Osteoblast (primary cell): ENCODE measurements at regions not wholly inside any gene's neighbourhood (a gene's known extent, or its start where the extent isn't known, plus 50 kb on each side); places are given as distances from the start of the nearest gene placed in this dataset.

Source experiments
- DNase-seq: peaks from one replicate; pipeline ENCODE4 v3.0.0; 2011; ENCODE audit warnings: low spot score, mixed read lengths; ENCODE audit not compliant: insufficient read length; ENCODE audit errors: missing footprints
- H2AFZ ChIP-seq: 2 replicates; pipeline ENCODE4 v1.6.0; 2011; ENCODE audit warnings: mild to moderate bottlenecking, low read length
- H3K27ac ChIP-seq: 2 replicates; pipeline ENCODE4 v1.5.1; 2011; ENCODE audit warnings: mild to moderate bottlenecking, low read depth, low read length, moderate library complexity
- H3K27me3 ChIP-seq: 2 replicates; pipeline ENCODE4 v1.6.0; 2012; ENCODE audit warnings: mild to moderate bottlenecking, control low read depth, inconsistent platforms, low read length, moderate library complexity; ENCODE audit not compliant: insufficient read depth
- H3K36me3 ChIP-seq: 2 replicates; pipeline ENCODE4 v1.5.1; 2011; ENCODE audit warnings: mild to moderate bottlenecking, low read length, control low read depth, moderate library complexity; ENCODE audit not compliant: insufficient read depth
- H3K4me1 ChIP-seq: 2 replicates; pipeline ENCODE4 v1.5.1; 2011; ENCODE audit warnings: mild to moderate bottlenecking, low read length, control low read depth, moderate library complexity; ENCODE audit not compliant: insufficient read depth
- H3K4me2 ChIP-seq: 2 replicates; pipeline ENCODE4 v1.6.0; 2011; ENCODE audit warnings: mild to moderate bottlenecking, low read length; ENCODE audit not compliant: insufficient read depth
- H3K4me3 ChIP-seq: fragments of 200-600 bp; sonication (generic); 3 replicates; pipeline ENCODE4 v1.5.1; 2012; ENCODE audit warnings: mild to moderate bottlenecking, low read length, inconsistent platforms; ENCODE audit not compliant: insufficient read depth
- H3K79me2 ChIP-seq: 2 replicates; pipeline ENCODE4 v1.6.0; 2012; ENCODE audit warnings: mild to moderate bottlenecking, low read length, control low read depth, inconsistent platforms; ENCODE audit not compliant: insufficient read depth
- H3K9me3 ChIP-seq: 2 replicates; pipeline ENCODE4 v1.5.1; 2011; ENCODE audit warnings: low read depth, low read length, control low read depth
- H4K20me1 ChIP-seq: 2 replicates; pipeline ENCODE4 v1.6.0; 2012; ENCODE audit warnings: mild to moderate bottlenecking, low read length, control low read depth; ENCODE audit not compliant: insufficient read depth
- CTCF ChIP-seq: IDR thresholded peaks from 2 replicates; pipeline ENCODE4 v1.5.1; 2011; ENCODE audit warnings: mild to moderate bottlenecking, low read depth, low read length, moderate library complexity; ENCODE audit errors: extremely low read depth

GRCh38 chr13:47000165-47000564, 103.3 kb upstream of the HTR2A start:
- Histone ChIP-seq H2AFZ (no peak overlapping the region), H3K4me3 (no peak overlapping the region), H3K27ac (no peak overlapping the region), H4K20me1 (no peaks in the 10 kb centered on the region), H3K4me1 (no peaks in the 10 kb centered on the region), H3K36me3 (no peaks in the 10 kb centered on the region), H3K4me2 (no peak overlapping the region), H3K79me2 (no peaks in the 10 kb centered on the region), H3K27me3 (no peaks in the 10 kb centered on the region), H3K9me3 (no peaks in the 10 kb centered on the region)
- no peak for DNase-seq
- no peak for TF ChIP-seq CTCF

GRCh38 chr13:46996316-46997030, 99.6 kb upstream of the HTR2A start:
- Histone ChIP-seq H3K4me1 (no peaks in the 10 kb centered on the region), H3K36me3 (no peaks in the 10 kb centered on the region), H3K9me3 (no peaks in the 10 kb centered on the region), H3K4me2 (no peak overlapping the region), H2AFZ (no peak overlapping the region), H3K27me3 (no peaks in the 10 kb centered on the region), H3K4me3 (no peak overlapping the region), H3K27ac (no peak overlapping the region), H4K20me1 (no peaks in the 10 kb centered on the region), H3K79me2 (no peaks in the 10 kb centered on the region)
- no peak for DNase-seq
- TF ChIP-seq CTCF: no peak

DNA sequence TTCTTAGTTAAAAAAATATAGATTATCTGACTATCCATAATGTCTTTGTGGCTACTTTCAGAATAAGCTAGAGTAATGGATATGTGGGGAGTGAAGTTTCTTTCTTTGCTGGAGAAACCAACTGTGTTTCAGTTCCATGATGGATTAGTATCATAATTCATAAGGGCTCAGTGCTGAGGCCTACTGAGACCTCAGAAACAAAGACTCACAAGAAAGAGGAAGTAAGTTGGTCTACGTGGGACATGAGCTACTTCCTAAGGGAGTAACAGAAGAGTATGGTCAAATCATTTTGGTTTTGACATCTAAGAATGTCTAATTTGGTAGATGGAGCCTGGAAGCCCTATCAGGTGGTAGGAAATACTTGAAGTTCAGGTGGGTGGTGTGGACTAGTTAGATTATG, 99.0 kb upstream of the HTR2A start:
- H3K9me3 ChIP-seq: no peaks in the 10 kb centered on the region
- H3K27ac ChIP-seq: no peak overlapping the region
- TF ChIP-seq CTCF: no peak
- no peaks in the 10 kb centered on the region for H3K4me1 ChIP-seq
- H3K36me3 ChIP-seq: no peaks in the 10 kb centered on the region
- H4K20me1 ChIP-seq: no peaks in the 10 kb centered on the region
- no peak for DNase-seq
- H3K79me2 ChIP-seq: no peaks in the 10 kb centered on the region
- H3K4me2 ChIP-seq: no peak overlapping the region
- no peak overlapping the region for H3K4me3 ChIP-seq
- H3K27me3 ChIP-seq: no peaks in the 10 kb centered on the region
- H2AFZ ChIP-seq: no peak overlapping the region

DNA sequence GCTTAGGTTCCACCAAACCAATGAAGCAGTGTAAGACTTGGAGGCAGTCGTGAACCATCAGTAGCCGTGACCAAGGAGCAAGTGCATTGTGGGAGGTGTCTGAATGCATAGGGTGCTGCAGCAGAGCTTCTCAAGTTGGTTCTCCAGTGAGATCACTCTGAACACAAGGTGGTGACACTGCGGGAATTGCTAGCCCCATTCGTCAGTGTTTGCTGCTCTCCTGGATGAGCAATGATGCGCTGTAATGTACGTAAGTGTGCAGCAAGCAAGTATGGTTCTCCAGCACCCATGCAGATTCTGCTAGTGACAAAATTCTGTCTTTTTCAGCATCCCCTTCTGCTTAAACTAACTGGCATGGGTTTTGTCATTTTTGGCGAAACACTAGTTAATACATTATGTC, 97.6 kb upstream of the HTR2A start:
- H3K27me3 ChIP-seq: no peaks in the 10 kb centered on the region
- H2AFZ ChIP-seq: no peak overlapping the region
- TF ChIP-seq CTCF: no peak
- H3K4me1 ChIP-seq: no peaks in the 10 kb centered on the region
- H3K36me3 ChIP-seq: no peaks in the 10 kb centered on the region
- no peak overlapping the region for H3K27ac ChIP-seq
- H4K20me1 ChIP-seq: no peaks in the 10 kb centered on the region
- no peaks in the 10 kb centered on the region for H3K79me2 ChIP-seq
- H3K4me2 ChIP-seq: no peak overlapping the region
- no peaks in the 10 kb centered on the region for H3K9me3 ChIP-seq
- no peak for DNase-seq
- no peak overlapping the region for H3K4me3 ChIP-seq
